IMR-90 (cell line): ENCODE measurements at regions not wholly inside any gene's neighbourhood (a gene's known extent, or its start where the extent isn't known, plus 50 kb on each side); places are given as distances from the start of the nearest gene placed in this dataset.

Source experiments
- ATAC-seq: fragments of 200-7000 bp; cut with Tn5 transposase; 2 replicates; pipeline ENCODE4 v1.9.1; 2020; ENCODE audit warnings: low read depth, mild to moderate bottlenecking, moderate library complexity
- BruUV-seq: library from RNA; stranded (reverse); fragments of 400-500 nt; replicated peaks from 2 replicates; lab custom pipeline; 2021; lab: Mats Ljungman, UMichigan
- CTCF ChIA-PET: fragments of 300-600 bp; formaldehyde crosslinking; extraction: SDS; loops from one replicate; lab custom pipeline; 2021; ENCODE audit warnings: antibody characterized with exemption; lab: Yijun Ruan, JAX
- POLR2A ChIA-PET: fragments of 300-600 bp; sonication (Branson Sonifier 250); formaldehyde crosslinking; loops from one replicate; lab custom pipeline; 2022; ENCODE audit warnings: antibody characterized with exemption; ENCODE audit not compliant: unreplicated experiment; lab: Charles Lee
- DNase-seq: peaks from one replicate; pipeline ENCODE4 v3.0.0; 2013
- H2AFZ ChIP-seq: replicated peaks from 2 replicates; pipeline ENCODE3; 2013; ENCODE audit warnings: low read length, mild to moderate bottlenecking; ENCODE audit not compliant: poor library complexity
- H2AK5ac ChIP-seq: 2 replicates; pipeline ENCODE4 v1.6.1; 2013; ENCODE audit warnings: low read depth, low read length, inconsistent platforms
- H2AK9ac ChIP-seq: replicated peaks from 2 replicates; pipeline ENCODE3; 2013; ENCODE audit warnings: mild to moderate bottlenecking, low read depth, low read length, moderate library complexity; ENCODE audit not compliant: poor library complexity
- H2BK120ac ChIP-seq: 2 replicates; pipeline ENCODE4 v1.6.1; 2013; ENCODE audit warnings: low read depth, low read length, inconsistent platforms
- H2BK15ac ChIP-seq: 3 replicates; pipeline ENCODE4 v1.6.1; 2013; ENCODE audit warnings: low read depth, low read length, inconsistent platforms
- H2BK20ac ChIP-seq: 2 replicates; pipeline ENCODE4 v1.6.1; 2013; ENCODE audit warnings: low read depth, mild to moderate bottlenecking, inconsistent platforms, low read length, moderate library complexity
- H2BK5ac ChIP-seq: 2 replicates; pipeline ENCODE4 v1.6.1; 2013; ENCODE audit warnings: mild to moderate bottlenecking, low read depth, low read length, inconsistent platforms; ENCODE audit not compliant: poor library complexity, severe bottlenecking
- H3K14ac ChIP-seq: replicated peaks from 2 replicates; pipeline ENCODE4 v1.6.1; 2013; ENCODE audit warnings: low read depth, low read length, inconsistent platforms
- H3K18ac ChIP-seq: 2 replicates; pipeline ENCODE4 v1.6.1; 2013; ENCODE audit warnings: low read depth, low read length, control low read depth
- H3K23ac ChIP-seq: 2 replicates; pipeline ENCODE4 v1.6.1; 2013; ENCODE audit warnings: low read depth, low read length, inconsistent platforms
- H3K27ac ChIP-seq: 2 replicates; pipeline ENCODE4 v1.5.1; 2013; ENCODE audit warnings: mild to moderate bottlenecking, control low read depth, low read length; ENCODE audit not compliant: insufficient read depth
- H3K27me3 ChIP-seq: 2 replicates; pipeline ENCODE4 v1.6.1; 2013; ENCODE audit warnings: low read length; ENCODE audit not compliant: control insufficient read depth, insufficient read depth
- H3K36me3 ChIP-seq: 2 replicates; pipeline ENCODE4 v1.6.1; 2013; ENCODE audit warnings: low read length, mixed read lengths; ENCODE audit not compliant: control insufficient read depth, insufficient read depth
- H3K4ac ChIP-seq: 2 replicates; pipeline ENCODE4 v1.6.1; 2013; ENCODE audit warnings: low read depth, low read length, inconsistent platforms
- H3K4me1 ChIP-seq: 2 replicates; pipeline ENCODE4 v1.6.1; 2013; ENCODE audit warnings: low read length, mixed read lengths; ENCODE audit not compliant: control insufficient read depth, insufficient read depth
- H3K4me2 ChIP-seq: 2 replicates; pipeline ENCODE4 v1.6.1; 2013; ENCODE audit warnings: low read depth, mild to moderate bottlenecking, control low read depth, low read length, moderate library complexity
- H3K4me3 ChIP-seq: 2 replicates; pipeline ENCODE4 v1.5.1; 2013; ENCODE audit warnings: low read depth, mild to moderate bottlenecking, control low read depth, low read length, moderate library complexity; ENCODE audit not compliant: insufficient read depth
- H3K56ac ChIP-seq: 2 replicates; pipeline ENCODE4 v1.6.1; 2013; ENCODE audit warnings: low read length, inconsistent platforms; ENCODE audit not compliant: insufficient read depth; ENCODE audit errors: extremely low read depth
- H3K79me1 ChIP-seq, 2 experiments: 2 replicates each; pipeline ENCODE4 v1.6.1; 2013; ENCODE audit warnings: low read length in 2 of 2, inconsistent platforms in 1 of 2, low read depth in 1 of 2
- H3K9ac ChIP-seq: 2 replicates; pipeline ENCODE4 v1.6.1; 2013; ENCODE audit warnings: low read depth, low read length, control low read depth
- H3K9me1 ChIP-seq: 2 replicates; pipeline ENCODE4 v1.6.1; 2013; ENCODE audit warnings: low read length, inconsistent platforms; ENCODE audit not compliant: insufficient read depth
- H3K9me3 ChIP-seq: 2 replicates; pipeline ENCODE4 v1.6.1; 2013; ENCODE audit warnings: low read length; ENCODE audit not compliant: control insufficient read depth, insufficient read depth
- H4K20me1 ChIP-seq: 2 replicates; pipeline ENCODE4 v1.6.1; 2013; ENCODE audit warnings: low read length, inconsistent platforms; ENCODE audit not compliant: insufficient read depth
- H4K5ac ChIP-seq: 2 replicates; pipeline ENCODE4 v1.6.1; 2013; ENCODE audit warnings: mild to moderate bottlenecking, low read depth, low read length, control low read depth
- H4K8ac ChIP-seq, 2 experiments: 2 replicates each; pipeline ENCODE4 v1.6.1; 2013; ENCODE audit warnings: low read depth in 2 of 2, low read length in 2 of 2, control low read depth in 1 of 2, inconsistent platforms in 1 of 2
- H4K91ac ChIP-seq: 2 replicates; pipeline ENCODE4 v1.6.1; 2013; ENCODE audit warnings: low read depth, low read length, inconsistent platforms; ENCODE audit not compliant: insufficient read depth
- FOS ChIP-seq: fragments of 150-350 bp; IDR thresholded peaks from 2 replicates; pipeline ENCODE4 v1.6.1; 2016; ENCODE audit warnings: low read depth, low read length
- POLR2A ChIP-seq: IDR thresholded peaks from 2 replicates; pipeline ENCODE4 v1.6.1; 2012; ENCODE audit warnings: mild to moderate bottlenecking, low read depth, low read length
- RFX5 ChIP-seq: IDR thresholded peaks from 2 replicates; pipeline ENCODE4 v1.8.0; 2012; ENCODE audit warnings: low read depth, mild to moderate bottlenecking, low read length, moderate library complexity
- WGBS, 2 experiments: methylation state at CpG; one replicate each; pipeline versions ENCODE4 v1.1.5 to v1.1.7; 2013; ENCODE audit warnings: missing lambda C conversion rate in 2 of 2; ENCODE audit not compliant: insufficient read length in 1 of 2; ENCODE audit errors: extremely low coverage in 2 of 2; 5-methylcytosine and 5-hydroxymethylcytosine counted together
- dilution Hi-C: fragments of 300-500 bp; cut with HindIII; formaldehyde crosslinking; loops from one replicate; pipeline ENCODE4 v1.14.3; 2018; ENCODE audit warnings: low sequenced_read_pairs; ENCODE audit not compliant: unreplicated experiment
- in situ Hi-C: fragments of 300-500 bp; cut with MboI; formaldehyde crosslinking; loops from 3 replicates; pipeline ENCODE4 v1.14.3; 2019; ENCODE audit warnings: low sequenced_read_pairs, inconsistent platforms, mixed read lengths
- intact Hi-C: fragments of 100-400 bp; cut with micrococcal nuclease; formaldehyde crosslinking; loops from 2 replicates; pipeline ENCODE4 v1.10.0; 2022
- TF ChIP-seq, protein P1 (sequence below): fragments of 150-350 bp; IDR thresholded peaks from 2 replicates; pipeline ENCODE4 v1.6.1; 2016; ENCODE audit warnings: low read depth, mild to moderate bottlenecking, low read length, moderate library complexity, borderline replicate concordance
- TF ChIP-seq, protein P2 (sequence below): fragments of 150-350 bp; IDR thresholded peaks from 2 replicates; pipeline ENCODE4 v1.6.1; 2017; ENCODE audit warnings: mild to moderate bottlenecking, antibody characterized with exemption, low read length, low read depth

DNA sequence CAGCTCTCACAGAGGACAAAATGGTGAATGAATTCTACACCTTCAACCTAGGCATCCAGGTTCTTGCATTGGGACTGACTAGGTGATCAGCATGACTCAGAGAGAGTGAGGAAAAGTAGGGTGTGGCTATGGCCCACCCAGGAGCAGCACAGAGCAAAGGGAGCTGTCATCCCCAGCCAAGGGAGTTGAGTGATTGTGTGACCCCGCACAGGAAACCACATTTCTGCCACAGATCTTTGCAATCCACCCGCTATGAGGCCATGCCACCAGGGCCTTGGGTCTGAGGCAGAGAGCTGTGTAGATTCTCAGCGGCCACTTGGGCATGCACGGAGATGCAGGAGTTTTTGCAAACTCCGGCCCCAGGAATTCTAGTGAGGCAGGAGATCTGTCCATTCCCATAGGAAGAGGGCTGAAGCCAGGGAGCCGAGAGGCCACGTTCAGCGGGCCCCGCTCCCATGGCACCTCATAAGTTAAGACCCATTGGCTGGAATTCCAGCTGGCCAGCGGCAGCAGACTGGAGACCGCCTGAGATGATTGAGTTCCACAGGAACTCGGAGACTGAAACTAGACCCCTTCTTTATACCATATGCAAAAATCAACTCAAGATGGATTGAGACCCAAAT, 75.9 kb downstream of the NAA11 start:
- Histone ChIP-seq H3K4me1 (no peaks in the 10 kb centered on the region), H2BK5ac (no peak overlapping the region), H4K20me1 (no peaks in the 10 kb centered on the region), H3K79me1 (no peaks in the 10 kb centered on the region), H3K9me1 (no peaks in the 10 kb centered on the region), H3K9ac (no peak overlapping the region), H2AFZ (no peak overlapping the region), H3K4me3 (no peak overlapping the region), H2AK9ac (no peak overlapping the region), H2AK5ac (no peak overlapping the region), H3K27ac (no peak overlapping the region), H2BK15ac (no peak overlapping the region), H2BK20ac (no peak overlapping the region), H3K23ac (no peak overlapping the region), H4K5ac (no peak overlapping the region), H3K36me3 (no peaks in the 10 kb centered on the region), H3K27me3 (no peaks in the 10 kb centered on the region), H3K9me3 (no peaks in the 10 kb centered on the region), H2BK120ac (no peak overlapping the region), H3K4me2 (no peak overlapping the region), H3K14ac (no peak overlapping the region), H3K56ac (no peak overlapping the region), H4K8ac (no peak overlapping the region), H3K18ac (no peak overlapping the region), H4K91ac (no peak overlapping the region), H3K4ac (no peak overlapping the region)
- CTCF ChIA-PET: interaction anchor here (1.2 kb wide), 1 partner anchor 18 kb away, joined by 4 read pairs; no protein-coding TSS in a partner anchor
- TF ChIP-seq RFX5 (no peak), POLR2A (no peak), FOS (no peak)
- TF ChIP-seq, protein P1, sequence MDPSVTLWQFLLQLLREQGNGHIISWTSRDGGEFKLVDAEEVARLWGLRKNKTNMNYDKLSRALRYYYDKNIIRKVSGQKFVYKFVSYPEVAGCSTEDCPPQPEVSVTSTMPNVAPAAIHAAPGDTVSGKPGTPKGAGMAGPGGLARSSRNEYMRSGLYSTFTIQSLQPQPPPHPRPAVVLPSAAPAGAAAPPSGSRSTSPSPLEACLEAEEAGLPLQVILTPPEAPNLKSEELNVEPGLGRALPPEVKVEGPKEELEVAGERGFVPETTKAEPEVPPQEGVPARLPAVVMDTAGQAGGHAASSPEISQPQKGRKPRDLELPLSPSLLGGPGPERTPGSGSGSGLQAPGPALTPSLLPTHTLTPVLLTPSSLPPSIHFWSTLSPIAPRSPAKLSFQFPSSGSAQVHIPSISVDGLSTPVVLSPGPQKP: no peak
- TF ChIP-seq, protein P2, sequence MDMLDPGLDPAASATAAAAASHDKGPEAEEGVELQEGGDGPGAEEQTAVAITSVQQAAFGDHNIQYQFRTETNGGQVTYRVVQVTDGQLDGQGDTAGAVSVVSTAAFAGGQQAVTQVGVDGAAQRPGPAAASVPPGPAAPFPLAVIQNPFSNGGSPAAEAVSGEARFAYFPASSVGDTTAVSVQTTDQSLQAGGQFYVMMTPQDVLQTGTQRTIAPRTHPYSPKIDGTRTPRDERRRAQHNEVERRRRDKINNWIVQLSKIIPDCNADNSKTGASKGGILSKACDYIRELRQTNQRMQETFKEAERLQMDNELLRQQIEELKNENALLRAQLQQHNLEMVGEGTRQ: no peak
- POLR2A ChIA-PET: no interaction called here
- WGBS, 2 experiments: 80% methylated on average over 1 of the region's 12 CpGs; no CpG with 5 or more reads in 1 of the 2 experiments
- in situ Hi-C loops: no loop called here
- dilution Hi-C loops: no loop called here
- no peak for DNase-seq
- intact Hi-C loops: no loop called here
- no peak for ATAC-seq
- BruUV-seq: no TSS peak
